ENCODE measurements at regions not wholly inside any gene's neighbourhood (a gene's known extent, or its start where the extent isn't known, plus 50 kb on each side); places are given as distances from the start of the nearest gene placed in this dataset.

- no peak for TF ChIP-seq FOXP2 (optimal IDR thresholded peaks at IDR 0.05; ENCODE audit: control extremely low read depth, extremely low read length, insufficient read depth)
- TF ChIP-seq EZH2 (IDR thresholded peaks at IDR 0.05): no peak
- no peak for TF ChIP-seq POLR2AphosphoS5 (IDR thresholded peaks at IDR 0.05; ENCODE audit: borderline replicate concordance, low read depth, low read length)
These were observed 510.5 kb downstream of the PLPP3 start for GRCh38 chr1:56068908-56069307.
